GM10847 (cell line): ENCODE measurements at regions not wholly inside any gene's neighbourhood (a gene's known extent, or its start where the extent isn't known, plus 50 kb on each side); places are given as distances from the start of the nearest gene placed in this dataset.

Experiments used
- POLR2A ChIP-seq: IDR thresholded peaks from 2 replicates; pipeline ENCODE4 v1.6.1; 2011; ENCODE audit not compliant: insufficient read length; ENCODE audit errors: extremely low read depth

GRCh38 chr6:112649853-112650252 lies 302.7 kb downstream of the RFPL4B start:
- no peak for TF ChIP-seq POLR2A

- no peak for TF ChIP-seq POLR2A
These were observed 304.1 kb downstream of the RFPL4B start for GRCh38 chr6:112651239-112651638.

GRCh38 chr6:112659912-112660311 lies 312.8 kb downstream of the RFPL4B start:
- TF ChIP-seq POLR2A = no peak

GRCh38 chr6:112660626-112661025 lies 313.5 kb downstream of the RFPL4B start:
- TF ChIP-seq POLR2A = no peak

GRCh38 chr6:112663698-112664097 lies 316.6 kb downstream of the RFPL4B start:
- no peak for TF ChIP-seq POLR2A

- TF ChIP-seq POLR2A = no peak
These were observed 318.0 kb downstream of the RFPL4B start for GRCh38 chr6:112665114-112665513.

- TF ChIP-seq POLR2A = no peak
These were observed 318.7 kb downstream of the RFPL4B start for GRCh38 chr6:112665815-112666214.

- no peak for TF ChIP-seq POLR2A
These were observed 320.3 kb downstream of the RFPL4B start for GRCh38 chr6:112667427-112667826.

- no peak for TF ChIP-seq POLR2A
These were observed 333.0 kb downstream of the RFPL4B start for GRCh38 chr6:112680091-112680490.

- no peak for TF ChIP-seq POLR2A
These were observed 334.9 kb downstream of the RFPL4B start for GRCh38 chr6:112682071-112682470.

- no peak for TF ChIP-seq POLR2A
These were observed 336.0 kb downstream of the RFPL4B start for GRCh38 chr6:112683106-112683505.

GRCh38 chr6:112683926-112684325 lies 336.8 kb downstream of the RFPL4B start:
- TF ChIP-seq POLR2A = no peak

- TF ChIP-seq POLR2A = no peak
These were observed 343.5 kb downstream of the RFPL4B start for GRCh38 chr6:112690497-112691202.

- no peak for TF ChIP-seq POLR2A
These were observed 344.2 kb downstream of the RFPL4B start for GRCh38 chr6:112691289-112691688.

- TF ChIP-seq POLR2A = no peak
These were observed 347.9 kb downstream of the RFPL4B start for GRCh38 chr6:112695001-112695400.

- TF ChIP-seq POLR2A = no peak
These were observed 350.1 kb downstream of the RFPL4B start for GRCh38 chr6:112697265-112697664.

GRCh38 chr6:112701201-112701600 lies 354.1 kb downstream of the RFPL4B start:
- no peak for TF ChIP-seq POLR2A

- TF ChIP-seq POLR2A = no peak
These were observed 363.6 kb downstream of the RFPL4B start for GRCh38 chr6:112710710-112711109.

- TF ChIP-seq POLR2A = no peak
These were observed 366.3 kb downstream of the RFPL4B start for GRCh38 chr6:112713402-112713801.
